H9 (cell line): ENCODE measurements at regions not wholly inside any gene's neighbourhood (a gene's known extent, or its start where the extent isn't known, plus 50 kb on each side); places are given as distances from the start of the nearest gene placed in this dataset.

Experiments used
- DNase-seq: peaks from one replicate; pipeline ENCODE4 v3.0.0-alpha.2; 2017
- H2AFZ ChIP-seq: one replicate; pipeline ENCODE4 v1.6.1; 2013; ENCODE audit warnings: mild to moderate bottlenecking, low read length, control low read depth, moderate library complexity
- H2AK5ac ChIP-seq: 2 replicates; pipeline ENCODE4 v1.6.1; 2013; ENCODE audit warnings: low read length, control low read depth, mixed read lengths; ENCODE audit not compliant: insufficient read length
- H2BK120ac ChIP-seq: one replicate; pipeline ENCODE4 v1.6.1; 2013; ENCODE audit warnings: low read depth, mild to moderate bottlenecking, low read length, control low read depth, inconsistent platforms; ENCODE audit not compliant: poor library complexity, severe bottlenecking
- H2BK12ac ChIP-seq: 2 replicates; pipeline ENCODE4 v1.6.1; 2013; ENCODE audit warnings: low read length, control low read depth, mixed read lengths, low read depth; ENCODE audit not compliant: insufficient read length
- H2BK15ac ChIP-seq: 2 replicates; pipeline ENCODE4 v1.6.1; 2013; ENCODE audit warnings: low read depth, low read length, control low read depth
- H2BK20ac ChIP-seq: one replicate; pipeline ENCODE4 v1.6.1; 2013; ENCODE audit warnings: low read depth, mild to moderate bottlenecking, low read length, control low read depth, inconsistent platforms; ENCODE audit not compliant: poor library complexity, severe bottlenecking
- H2BK5ac ChIP-seq: 2 replicates; pipeline ENCODE4 v1.6.1; 2013; ENCODE audit warnings: low read length, control low read depth, mixed read lengths; ENCODE audit not compliant: insufficient read length
- H3K14ac ChIP-seq: 2 replicates; pipeline ENCODE4 v1.6.1; 2013; ENCODE audit warnings: low read length, control low read depth; ENCODE audit not compliant: insufficient read depth
- H3K18ac ChIP-seq: 2 replicates; pipeline ENCODE4 v1.6.1; 2013; ENCODE audit warnings: low read depth, mild to moderate bottlenecking, mixed read lengths, low read length, control low read depth; ENCODE audit not compliant: insufficient read length
- H3K23ac ChIP-seq: 2 replicates; pipeline ENCODE4 v1.6.1; 2013; ENCODE audit warnings: low read length, control low read depth, mixed read lengths, low read depth; ENCODE audit not compliant: insufficient read length
- H3K23me2 ChIP-seq: 2 replicates; pipeline ENCODE4 v1.6.1; 2013; ENCODE audit warnings: low read depth, mild to moderate bottlenecking, mixed read lengths, low read length, control low read depth; ENCODE audit not compliant: insufficient read length, poor library complexity, severe bottlenecking
- H3K27ac ChIP-seq: 2 replicates; pipeline ENCODE4 v1.5.1; 2013; ENCODE audit warnings: low read length, control low read depth, mixed read lengths, low read depth; ENCODE audit not compliant: insufficient read length
- H3K27me3 ChIP-seq: 2 replicates; pipeline ENCODE4 v1.6.1; 2013; ENCODE audit warnings: low read length, control low read depth, inconsistent platforms; ENCODE audit not compliant: insufficient read depth
- H3K4ac ChIP-seq: 2 replicates; pipeline ENCODE4 v1.6.1; 2013; ENCODE audit warnings: low read depth, mild to moderate bottlenecking, control low read depth, inconsistent platforms, low read length, moderate library complexity
- H3K4me1 ChIP-seq: 2 replicates; pipeline ENCODE4 v1.6.1; 2013; ENCODE audit warnings: low read length, control low read depth, inconsistent platforms; ENCODE audit not compliant: insufficient read depth
- H3K4me2 ChIP-seq: 2 replicates; pipeline ENCODE4 v1.6.1; 2013; ENCODE audit warnings: low read length, control low read depth, mixed read lengths; ENCODE audit not compliant: insufficient read length, insufficient read depth
- H3K56ac ChIP-seq: 2 replicates; pipeline ENCODE4 v1.6.1; 2013; ENCODE audit warnings: low read depth, mild to moderate bottlenecking, mixed read lengths, low read length, control low read depth; ENCODE audit not compliant: insufficient read length
- H3K79me1 ChIP-seq: 2 replicates; pipeline ENCODE4 v1.6.1; 2013; ENCODE audit warnings: low read depth, mild to moderate bottlenecking, moderate library complexity, low read length, control low read depth, inconsistent platforms; ENCODE audit not compliant: insufficient read depth, poor library complexity, severe bottlenecking
- H3K79me2 ChIP-seq: 2 replicates; pipeline ENCODE4 v1.6.1; 2013; ENCODE audit warnings: low read length, control low read depth, inconsistent platforms; ENCODE audit not compliant: insufficient read depth
- H3K9ac ChIP-seq: 2 replicates; pipeline ENCODE4 v1.6.1; 2013; ENCODE audit warnings: low read length, control low read depth, mixed read lengths; ENCODE audit not compliant: insufficient read length; ENCODE audit errors: extremely low read depth
- H3K9me3 ChIP-seq: one replicate; pipeline ENCODE4 v1.6.1; 2013; ENCODE audit warnings: low read depth, low read length, inconsistent platforms; ENCODE audit not compliant: control insufficient read depth
- H3T11ph ChIP-seq: one replicate; pipeline ENCODE4 v1.6.1; 2013; ENCODE audit warnings: mild to moderate bottlenecking, low read length, control low read depth, inconsistent platforms
- H4K20me1 ChIP-seq: one replicate; pipeline ENCODE4 v1.6.1; 2013; ENCODE audit not compliant: control insufficient read depth, insufficient read length, insufficient read depth
- H4K5ac ChIP-seq: 2 replicates; pipeline ENCODE4 v1.6.1; 2013; ENCODE audit warnings: low read depth, mild to moderate bottlenecking, mixed read lengths, low read length, control low read depth; ENCODE audit not compliant: insufficient read length
- H4K8ac ChIP-seq: replicated peaks from 2 replicates; pipeline ENCODE4 v1.6.1; 2013; ENCODE audit warnings: low read length, control low read depth, mixed read lengths, low read depth; ENCODE audit not compliant: insufficient read length
- H4K91ac ChIP-seq: 2 replicates; pipeline ENCODE4 v1.6.1; 2013; ENCODE audit warnings: low read depth, mild to moderate bottlenecking, moderate library complexity, mixed read lengths, low read length, control low read depth; ENCODE audit not compliant: insufficient read length
- H3K27ac Mint-ChIP-seq, 3 experiments: 2 replicates in 2 of 3; 3 replicates in 1 of 3; pipeline ENCODE4 v1.8.0; 2020 to 2021; ENCODE audit warnings: mixed read lengths in 3 of 3, mild to moderate bottlenecking in 1 of 3, moderate library complexity in 1 of 3
- H3K27me3 Mint-ChIP-seq: 2 replicates; pipeline ENCODE4 v1.8.0; 2021; ENCODE audit warnings: low read depth, mild to moderate bottlenecking, moderate library complexity, mixed read lengths
- H3K36me3 Mint-ChIP-seq, 3 experiments: 2 replicates in 2 of 3; 3 replicates in 1 of 3; pipeline ENCODE4 v1.8.0; 2020 to 2021; ENCODE audit warnings: low read depth in 3 of 3, mixed read lengths in 3 of 3; ENCODE audit not compliant: insufficient read depth in 1 of 3
- H3K4me1 Mint-ChIP-seq, 2 experiments: 2 replicates each; pipeline ENCODE4 v1.8.0; 2020; ENCODE audit warnings: mixed read lengths in 2 of 2
- H3K4me3 Mint-ChIP-seq, 2 experiments: 2 replicates in 1 of 2; 3 replicates in 1 of 2; pipeline ENCODE4 v1.8.0; 2020 to 2021; ENCODE audit warnings: mild to moderate bottlenecking in 2 of 2, mixed read lengths in 2 of 2, moderate library complexity in 1 of 2
- H3K9me3 Mint-ChIP-seq, 2 experiments: 2 replicates in 1 of 2; 3 replicates in 1 of 2; pipeline ENCODE4 v1.8.0; 2020; ENCODE audit warnings: mild to moderate bottlenecking in 2 of 2, mixed read lengths in 2 of 2, moderate library complexity in 1 of 2
- CTCF ChIP-seq: fragments of 200-600 bp; sonication (generic); conservative IDR thresholded peaks from 3 replicates; pipeline ENCODE4 v1.8.0; 2021; ENCODE audit warnings: antibody characterized with exemption, mild to moderate bottlenecking
- WGBS: extraction: QIAGEN DNeasy Blood & Tissue Kit; methylation state at CpG from one replicate; pipeline ENCODE4 v1.1.7; 2013; ENCODE audit warnings: missing lambda C conversion rate, low lambda C conversion rate, mixed read lengths; ENCODE audit not compliant: insufficient read length; ENCODE audit errors: extremely low coverage; 5-methylcytosine and 5-hydroxymethylcytosine counted together

DNA sequence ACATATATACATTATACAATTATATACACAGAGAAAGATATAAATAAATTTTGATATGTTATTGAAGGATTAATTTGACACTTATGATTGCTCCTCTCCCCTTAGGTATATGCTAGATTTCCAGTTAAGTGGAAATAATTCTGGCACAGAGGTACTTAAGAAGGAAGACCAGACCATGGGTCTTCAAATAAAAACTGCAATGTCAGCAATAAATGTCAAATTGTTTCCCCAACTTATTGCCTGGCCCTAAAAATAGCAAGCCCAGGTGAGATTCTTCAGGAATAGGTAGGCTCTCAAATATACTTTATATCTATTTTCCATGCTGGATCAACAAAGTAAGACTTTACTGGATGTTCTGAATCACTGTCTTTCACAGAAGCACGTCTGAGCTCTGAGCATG lies 551.3 kb upstream of the STEAP1 start:
- H3T11ph ChIP-seq = no peak overlapping the region
- no peak overlapping the region for H3K9ac ChIP-seq
- no peak overlapping the region for H2BK12ac ChIP-seq
- no peak overlapping the region for H3K4me2 ChIP-seq
- H3K9me3 Mint-ChIP-seq = peaks cover 24% of the 10 kb centered on the region in 2 experiments
- H3K56ac ChIP-seq = no peak overlapping the region
- H3K4me1 ChIP-seq = no peaks in the 10 kb centered on the region; the same call in 1 of the 2 replicates
- H3K9me3 ChIP-seq = no peaks in the 10 kb centered on the region
- no peak overlapping the region for H3K18ac ChIP-seq
- H3K4me3 Mint-ChIP-seq = no peak overlapping the region
- no peak for TF ChIP-seq CTCF
- H2BK20ac ChIP-seq = no peak overlapping the region
- H3K27ac ChIP-seq = no peak overlapping the region
- H3K4me1 Mint-ChIP-seq = peaks cover 6 to 12% of the 10 kb centered on the region in 2 experiments
- no CpG with 5 or more reads among the region's 1 CpG for WGBS
- no peak overlapping the region for H4K8ac ChIP-seq
- H4K20me1 ChIP-seq = no peaks in the 10 kb centered on the region
- no peaks in the 10 kb centered on the region for H3K23me2 ChIP-seq
- no peak overlapping the region for H3K27ac Mint-ChIP-seq
- no peak overlapping the region for H2BK5ac ChIP-seq
- H2BK15ac ChIP-seq = no peak overlapping the region
- no peak overlapping the region for H4K91ac ChIP-seq
- H4K5ac ChIP-seq = no peak overlapping the region
- H2AK5ac ChIP-seq = no peak overlapping the region
- no peak overlapping the region for H3K14ac ChIP-seq
- H3K36me3 Mint-ChIP-seq = peaks cover 8 to 25% (median 13%) of the 10 kb centered on the region in 3 experiments
- H3K23ac ChIP-seq = no peak overlapping the region
- no peaks in the 10 kb centered on the region for H3K27me3 ChIP-seq
- no peak overlapping the region for H2BK120ac ChIP-seq
- H3K79me2 ChIP-seq = no peaks in the 10 kb centered on the region
- H3K27me3 Mint-ChIP-seq = no peaks in the 10 kb centered on the region; the same call in 1 of the 2 replicates
- no peaks in the 10 kb centered on the region for H3K79me1 ChIP-seq
- no peak overlapping the region for H3K4ac ChIP-seq
- H2AFZ ChIP-seq = no peak overlapping the region
- no peak for DNase-seq
